ENCODE measurements at regions not wholly inside any gene's neighbourhood (a gene's known extent, or its start where the extent isn't known, plus 50 kb on each side); places are given as distances from the start of the nearest gene placed in this dataset.

DNA sequence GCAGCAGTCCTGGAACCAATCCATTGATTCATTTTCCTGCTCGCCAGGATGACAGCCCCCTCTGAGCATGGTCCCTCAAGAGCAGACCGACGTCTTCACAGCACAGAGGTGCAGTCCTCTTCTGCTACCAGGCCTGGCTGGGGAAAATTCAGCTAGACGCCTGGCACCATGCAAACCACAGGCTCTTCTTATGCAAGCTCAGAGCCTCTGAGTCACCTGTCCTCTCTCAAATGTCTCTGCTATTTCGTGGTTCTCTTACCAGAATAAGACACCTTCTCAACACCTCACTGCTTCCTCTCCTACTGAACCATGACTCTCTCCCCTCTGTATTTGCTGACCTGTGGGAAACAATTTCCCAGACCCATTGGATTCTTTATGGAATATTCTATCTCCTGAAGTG, 79.8 kb upstream of the CYRIA start:
- TF ChIP-seq CTCF (IDR thresholded peaks at IDR 0.05) (no peak), POLR2AphosphoS5 (IDR thresholded peaks at IDR 0.05) (no peak), POLR2A (IDR thresholded peaks at IDR 0.05) (no peak), EP300 (IDR thresholded peaks at IDR 0.05) (no peak)

All from suprapubic skin (tissue), 4 donors.